Rectal smooth muscle tissue (tissue), 1 donor: ENCODE measurements at regions not wholly inside any gene's neighbourhood (a gene's known extent, or its start where the extent isn't known, plus 50 kb on each side); places are given as distances from the start of the nearest gene placed in this dataset.
"Not testable (repeated sequence)": the region's sequence is repeated elsewhere in the genome, so short reads cannot be mapped to it uniquely, and the experiment has no call there.

Source experiments
- H3K27ac ChIP-seq: one replicate; pipeline ENCODE4 v1.7.0; 2013; ENCODE audit warnings: low read depth, low read length, inconsistent platforms
- H3K27me3 ChIP-seq: one replicate; pipeline ENCODE4 v1.7.0; 2013; ENCODE audit warnings: low read length; ENCODE audit not compliant: control insufficient read depth, insufficient read depth
- H3K36me3 ChIP-seq: one replicate; pipeline ENCODE4 v1.7.0; 2013; ENCODE audit warnings: low read length; ENCODE audit not compliant: control insufficient read depth, insufficient read depth
- H3K4me1 ChIP-seq: one replicate; pipeline ENCODE4 v1.7.0; 2013; ENCODE audit warnings: low read length; ENCODE audit not compliant: control insufficient read depth, insufficient read depth
- H3K4me3 ChIP-seq: one replicate; pipeline ENCODE4 v1.7.0; 2013; ENCODE audit warnings: low read length
- H3K9ac ChIP-seq: one replicate; pipeline ENCODE4 v1.7.0; 2013; ENCODE audit warnings: low read length

- not testable (repeated sequence) for H3K36me3 ChIP-seq, H3K4me1 ChIP-seq, H3K4me3 ChIP-seq, H3K27me3 ChIP-seq, H3K27ac ChIP-seq, H3K9ac ChIP-seq
Measured at GRCh38 chr1:83315446-83315845, 683.5 kb downstream of the TTLL7 start.

GRCh38 chr1:83310161-83310560 is 688.8 kb downstream of the TTLL7 start:
- not testable (repeated sequence) for H3K36me3 ChIP-seq, H3K4me3 ChIP-seq, H3K9ac ChIP-seq, H3K4me1 ChIP-seq, H3K27me3 ChIP-seq, H3K27ac ChIP-seq

DNA sequence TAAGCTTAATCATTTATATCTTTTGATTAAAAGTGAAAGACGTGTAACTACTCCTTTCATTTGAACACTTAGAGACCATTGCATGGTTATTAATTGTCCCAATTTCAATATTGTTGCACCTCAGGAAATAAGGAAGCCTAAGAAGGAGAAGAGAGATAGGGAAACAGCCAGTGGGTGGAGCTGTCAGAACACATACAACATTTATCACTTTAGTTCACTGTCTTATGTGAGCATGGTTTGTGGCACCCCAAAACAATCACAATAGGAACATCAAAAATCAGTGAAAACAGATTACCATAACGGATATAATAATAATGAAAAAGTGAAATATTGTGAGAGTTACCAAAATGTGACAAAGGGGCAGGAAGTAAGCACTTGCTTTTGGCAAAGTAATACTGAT is 689.9 kb downstream of the TTLL7 start:
- H3K36me3 ChIP-seq, H3K27ac ChIP-seq, H3K27me3 ChIP-seq, H3K9ac ChIP-seq, H3K4me3 ChIP-seq, H3K4me1 ChIP-seq: not testable (repeated sequence)

GRCh38 chr1:83306811-83307210 is 692.1 kb downstream of the TTLL7 start:
- H3K9ac ChIP-seq, H3K4me3 ChIP-seq, H3K4me1 ChIP-seq, H3K27me3 ChIP-seq, H3K36me3 ChIP-seq, H3K27ac ChIP-seq: not testable (repeated sequence)

DNA sequence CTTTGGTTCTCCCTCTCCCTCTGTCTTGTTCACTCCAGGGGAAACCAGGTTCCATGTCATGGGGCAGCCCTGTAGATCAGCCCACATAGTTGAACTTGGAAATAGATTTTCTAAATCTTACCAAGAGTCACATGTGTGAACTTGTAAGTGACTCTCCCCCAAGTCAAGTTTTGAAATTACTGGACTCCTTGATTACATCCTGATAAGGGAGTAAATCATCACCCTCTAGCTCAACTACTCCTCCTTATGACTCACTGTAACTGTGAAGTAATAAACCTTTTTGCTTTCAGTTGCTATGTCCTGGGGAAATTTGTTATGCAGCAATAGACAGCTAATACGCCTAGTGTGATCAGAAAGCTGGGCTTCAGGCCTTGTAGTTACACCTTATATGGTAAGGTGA is 703.3 kb downstream of the TTLL7 start:
- H3K27me3 ChIP-seq, H3K4me3 ChIP-seq, H3K4me1 ChIP-seq, H3K36me3 ChIP-seq, H3K9ac ChIP-seq, H3K27ac ChIP-seq: not testable (repeated sequence)

- H3K4me3 ChIP-seq, H3K36me3 ChIP-seq, H3K27ac ChIP-seq, H3K27me3 ChIP-seq, H3K4me1 ChIP-seq, H3K9ac ChIP-seq: not testable (repeated sequence)
Measured at GRCh38 chr1:83287391-83287790, 711.5 kb downstream of the TTLL7 start.

- not testable (repeated sequence) for H3K4me3 ChIP-seq, H3K4me1 ChIP-seq, H3K27me3 ChIP-seq, H3K9ac ChIP-seq, H3K36me3 ChIP-seq, H3K27ac ChIP-seq
Measured at GRCh38 chr1:83274656-83275055, 724.3 kb downstream of the TTLL7 start.

DNA sequence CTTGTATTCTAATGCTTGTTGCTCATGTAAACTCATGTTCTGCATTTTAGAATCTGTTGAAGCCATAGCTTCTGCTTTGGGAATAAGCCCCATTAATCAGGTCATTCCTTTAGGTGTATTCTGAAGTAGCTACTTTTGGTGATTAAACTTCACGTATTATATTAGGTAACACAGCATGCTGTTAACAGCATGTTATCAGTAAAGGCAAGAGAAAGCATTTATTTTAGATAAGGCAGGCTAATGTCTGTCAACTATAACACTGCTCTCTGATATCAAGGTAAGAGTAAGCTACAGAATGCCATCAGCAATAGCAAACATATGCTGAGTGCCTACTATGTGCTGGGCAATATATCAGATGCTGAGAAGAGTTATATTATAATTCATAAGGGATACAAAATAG is 726.4 kb downstream of the TTLL7 start:
- H3K27me3 ChIP-seq, H3K4me3 ChIP-seq, H3K27ac ChIP-seq, H3K9ac ChIP-seq, H3K36me3 ChIP-seq, H3K4me1 ChIP-seq: not testable (repeated sequence)

DNA sequence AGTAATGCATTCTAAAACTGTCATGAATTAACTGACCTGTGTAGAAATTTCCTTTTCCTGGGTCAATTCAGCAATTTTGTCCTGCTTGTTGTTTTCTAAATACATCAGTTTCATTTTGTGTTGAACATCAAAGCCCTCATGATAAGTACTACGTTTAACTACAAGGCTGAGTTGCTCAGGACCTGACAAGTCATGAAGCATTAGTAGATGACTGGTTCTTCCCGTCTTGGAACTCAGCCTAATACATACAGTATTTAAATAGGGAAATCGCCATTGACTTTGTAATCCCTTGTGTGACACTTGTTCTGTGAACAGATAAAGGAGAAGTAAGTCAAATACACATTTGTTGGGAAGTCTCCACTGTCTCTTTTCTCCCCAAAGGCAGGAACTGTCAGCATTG is 727.1 kb downstream of the TTLL7 start:
- not testable (repeated sequence) for H3K27me3 ChIP-seq, H3K9ac ChIP-seq, H3K36me3 ChIP-seq, H3K4me3 ChIP-seq, H3K4me1 ChIP-seq, H3K27ac ChIP-seq

GRCh38 chr1:83270801-83271200 is 728.1 kb downstream of the TTLL7 start:
- not testable (repeated sequence) for H3K4me1 ChIP-seq, H3K27me3 ChIP-seq, H3K36me3 ChIP-seq, H3K9ac ChIP-seq, H3K4me3 ChIP-seq, H3K27ac ChIP-seq

DNA sequence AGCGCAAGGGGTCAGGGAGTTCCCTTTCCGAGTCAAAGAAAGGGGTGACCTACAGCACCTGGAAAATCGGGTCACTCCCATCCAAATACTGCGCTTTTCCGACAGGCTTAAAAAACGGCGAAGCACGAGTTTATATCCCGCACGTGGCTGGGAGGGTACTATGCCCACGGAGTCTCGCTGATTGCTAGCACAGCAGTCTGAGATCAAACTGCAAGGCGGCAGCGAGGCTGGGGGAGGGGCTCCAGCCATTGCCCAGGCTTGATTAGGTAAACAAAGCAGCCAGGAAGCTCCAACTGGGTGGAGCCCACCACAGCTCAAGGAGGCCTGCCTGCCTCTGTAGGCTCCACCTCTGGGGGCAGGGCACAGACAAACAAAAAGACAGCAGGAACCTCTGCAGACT is 735.1 kb downstream of the TTLL7 start:
- not testable (repeated sequence) for H3K27ac ChIP-seq, H3K4me3 ChIP-seq, H3K27me3 ChIP-seq, H3K4me1 ChIP-seq, H3K9ac ChIP-seq, H3K36me3 ChIP-seq

- not testable (repeated sequence) for H3K36me3 ChIP-seq, H3K27ac ChIP-seq, H3K4me1 ChIP-seq, H3K27me3 ChIP-seq, H3K4me3 ChIP-seq, H3K9ac ChIP-seq
Measured at GRCh38 chr1:83251687-83252086, 747.2 kb downstream of the TTLL7 start.

GRCh38 chr1:83246780-83247179 is 752.2 kb downstream of the TTLL7 start:
- not testable (repeated sequence) for H3K4me1 ChIP-seq, H3K9ac ChIP-seq, H3K27me3 ChIP-seq, H3K36me3 ChIP-seq, H3K4me3 ChIP-seq, H3K27ac ChIP-seq

GRCh38 chr1:83244832-83245231 is 754.1 kb downstream of the TTLL7 start:
- H3K27me3 ChIP-seq, H3K4me1 ChIP-seq: not testable (repeated sequence)

More at GRCh38 chr1:83244832-83245231, 754.1 kb downstream of the TTLL7 start:
- H3K9ac ChIP-seq, H3K27ac ChIP-seq, H3K36me3 ChIP-seq, H3K4me3 ChIP-seq: not testable (repeated sequence)
